Skeletal muscle satellite cell (primary cell): ENCODE measurements at regions not wholly inside any gene's neighbourhood (a gene's known extent, or its start where the extent isn't known, plus 50 kb on each side); places are given as distances from the start of the nearest gene placed in this dataset.

ENCODE experiments used
- H3K27me3 ChIP-seq: 2 replicates; pipeline ENCODE4 v1.7.0; 2013; ENCODE audit warnings: low read length; ENCODE audit not compliant: control insufficient read depth, insufficient read depth
- H3K36me3 ChIP-seq: 2 replicates; pipeline ENCODE4 v1.7.0; 2013; ENCODE audit warnings: mild to moderate bottlenecking, control low read depth, low read length; ENCODE audit not compliant: insufficient read depth
- H3K4me1 ChIP-seq: 2 replicates; pipeline ENCODE4 v1.7.0; 2013; ENCODE audit warnings: low read length; ENCODE audit not compliant: control insufficient read depth, insufficient read depth
- H3K4me2 ChIP-seq: 2 replicates; pipeline ENCODE4 v1.7.0; 2013; ENCODE audit warnings: mild to moderate bottlenecking, low read length
- H3K4me3 ChIP-seq: 2 replicates; pipeline ENCODE4 v1.7.0; 2013; ENCODE audit warnings: low read length
- H3K9ac ChIP-seq: 2 replicates; pipeline ENCODE4 v1.7.0; 2013; ENCODE audit warnings: mild to moderate bottlenecking, low read depth, low read length, moderate library complexity
- H3K9me3 ChIP-seq: replicated peaks from 2 replicates; pipeline ENCODE4 v1.7.0; 2013; ENCODE audit warnings: mild to moderate bottlenecking, control low read depth, low read length

DNA sequence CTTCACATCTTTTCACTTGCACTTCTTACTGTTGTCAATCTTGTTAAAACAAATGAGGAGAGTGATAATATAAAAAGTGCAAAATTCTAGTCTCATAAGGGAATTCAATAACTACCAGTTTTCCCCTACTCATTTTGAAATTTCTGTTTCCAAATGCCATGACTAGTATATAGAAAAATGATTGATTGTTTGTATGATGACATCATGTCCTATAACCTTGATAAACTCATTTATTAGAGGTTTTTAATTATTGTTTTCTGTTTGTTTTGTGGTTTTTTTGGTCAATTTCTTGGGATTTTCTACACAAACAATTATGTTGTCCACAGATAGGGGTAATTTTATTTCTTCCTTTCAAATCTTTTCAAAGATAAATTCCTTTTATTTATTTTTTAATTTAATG is 559.1 kb downstream of the TLL1 start:
- Histone ChIP-seq H3K4me2 (no peak overlapping the region), H3K4me3 (no peak overlapping the region), H3K9ac (no peak overlapping the region), H3K36me3 (no peaks in the 10 kb centered on the region), H3K27me3 (no peaks in the 10 kb centered on the region), H3K4me1 (peaks cover 31% of the 10 kb centered on the region), H3K9me3 (no peaks in the 10 kb centered on the region)

GRCh38 chr4:166432842-166433241 is 559.8 kb downstream of the TLL1 start:
- H3K9me3 ChIP-seq: no peaks in the 10 kb centered on the region
- H3K27me3 ChIP-seq: no peaks in the 10 kb centered on the region
- H3K9ac ChIP-seq: peak overlapping the region; percentile 26
- H3K4me1 ChIP-seq: peaks cover 31% of the 10 kb centered on the region
- H3K36me3 ChIP-seq: no peaks in the 10 kb centered on the region
- H3K4me2 ChIP-seq: peak overlapping the region; percentile 32
- no peak overlapping the region for H3K4me3 ChIP-seq

GRCh38 chr4:166435449-166435848 is 562.4 kb downstream of the TLL1 start:
- Histone ChIP-seq H3K4me1 (peaks cover 31% of the 10 kb centered on the region), H3K4me3 (no peak overlapping the region), H3K9me3 (no peaks in the 10 kb centered on the region), H3K9ac (peak overlapping the region; percentile 48), H3K27me3 (no peaks in the 10 kb centered on the region), H3K4me2 (no peak overlapping the region), H3K36me3 (no peaks in the 10 kb centered on the region)

- H3K27me3 ChIP-seq: no peaks in the 10 kb centered on the region
- no peaks in the 10 kb centered on the region for H3K36me3 ChIP-seq
- H3K4me1 ChIP-seq: peaks cover 30% of the 10 kb centered on the region
- H3K4me2 ChIP-seq: no peak overlapping the region
- no peaks in the 10 kb centered on the region for H3K9me3 ChIP-seq
- no peak overlapping the region for H3K9ac ChIP-seq
- no peak overlapping the region for H3K4me3 ChIP-seq
Observed at GRCh38 chr4:166458756-166459155, 585.7 kb downstream of the TLL1 start.

- H3K4me1 ChIP-seq: peaks cover 30% of the 10 kb centered on the region
- H3K36me3 ChIP-seq: no peaks in the 10 kb centered on the region
- H3K9ac ChIP-seq: no peak overlapping the region
- H3K27me3 ChIP-seq: no peaks in the 10 kb centered on the region
- H3K4me3 ChIP-seq: no peak overlapping the region
- H3K4me2 ChIP-seq: no peak overlapping the region
- no peaks in the 10 kb centered on the region for H3K9me3 ChIP-seq
Observed at GRCh38 chr4:166459621-166460020, 586.6 kb downstream of the TLL1 start.

DNA sequence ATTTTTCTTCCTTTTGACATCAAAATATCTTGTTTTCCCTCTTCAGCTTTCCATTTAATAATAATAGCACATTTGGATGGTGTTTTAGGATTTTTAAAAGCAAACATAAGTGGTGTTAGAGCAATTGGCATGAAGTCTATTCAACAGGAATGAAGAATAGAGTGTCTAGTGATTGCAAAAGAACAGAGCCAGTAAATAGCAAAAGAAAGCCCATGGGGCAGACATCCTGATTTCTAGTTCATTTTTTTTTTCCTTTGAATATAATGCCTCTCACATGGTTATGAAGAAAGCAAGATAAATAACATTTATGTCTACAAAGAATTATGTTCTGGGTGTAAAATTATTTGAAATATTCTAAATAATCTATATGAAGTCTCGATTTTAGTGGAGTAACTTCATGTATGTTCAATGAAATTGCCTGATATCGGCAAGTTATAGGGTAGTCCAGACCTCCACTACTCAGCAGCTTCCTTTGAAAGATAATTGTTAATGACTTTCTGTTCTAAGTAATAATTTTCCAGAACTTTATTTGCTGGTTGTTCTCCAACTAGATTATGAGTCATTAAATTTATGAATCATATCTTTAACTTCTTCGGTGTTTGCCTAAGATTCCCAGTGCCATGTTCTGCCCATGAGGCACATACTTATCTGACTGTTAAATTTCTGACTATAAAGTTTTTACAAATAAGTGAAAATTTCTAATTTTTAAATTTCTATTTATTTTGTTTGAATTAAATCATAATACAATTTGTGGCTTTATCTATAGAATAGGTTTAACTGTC is 587.9 kb downstream of the TLL1 start:
- Histone ChIP-seq H3K9me3 (no peaks in the 10 kb centered on the region), H3K27me3 (no peaks in the 10 kb centered on the region), H3K4me1 (peaks cover 30% of the 10 kb centered on the region), H3K4me2 (peak overlapping the region; percentile 8), H3K9ac (no peak overlapping the region), H3K4me3 (no peak overlapping the region), H3K36me3 (no peaks in the 10 kb centered on the region)

DNA sequence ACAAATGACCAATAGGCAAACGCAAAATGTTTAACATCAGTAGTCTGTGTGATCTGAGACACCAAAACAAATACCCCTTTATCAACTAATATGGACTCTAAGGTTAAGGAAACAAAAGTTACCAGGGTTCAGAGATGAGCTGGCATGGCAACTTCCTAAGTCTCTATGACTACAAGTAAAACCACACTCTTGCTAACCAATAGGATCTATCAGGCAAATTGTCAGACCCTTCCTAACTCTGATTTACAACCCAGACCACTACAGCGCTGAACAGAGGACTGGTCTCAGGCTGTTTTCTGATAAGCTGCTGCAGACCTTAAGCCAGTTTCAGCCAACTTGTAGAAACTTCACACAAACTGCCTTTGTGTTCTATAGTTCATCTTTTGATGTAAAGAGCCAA is 608.0 kb downstream of the TLL1 start:
- H3K4me3 ChIP-seq: no peak overlapping the region
- no peaks in the 10 kb centered on the region for H3K36me3 ChIP-seq
- H3K4me1 ChIP-seq: peaks cover 10% of the 10 kb centered on the region
- no peak overlapping the region for H3K9ac ChIP-seq
- H3K9me3 ChIP-seq: no peaks in the 10 kb centered on the region
- H3K27me3 ChIP-seq: no peaks in the 10 kb centered on the region
- no peak overlapping the region for H3K4me2 ChIP-seq

DNA sequence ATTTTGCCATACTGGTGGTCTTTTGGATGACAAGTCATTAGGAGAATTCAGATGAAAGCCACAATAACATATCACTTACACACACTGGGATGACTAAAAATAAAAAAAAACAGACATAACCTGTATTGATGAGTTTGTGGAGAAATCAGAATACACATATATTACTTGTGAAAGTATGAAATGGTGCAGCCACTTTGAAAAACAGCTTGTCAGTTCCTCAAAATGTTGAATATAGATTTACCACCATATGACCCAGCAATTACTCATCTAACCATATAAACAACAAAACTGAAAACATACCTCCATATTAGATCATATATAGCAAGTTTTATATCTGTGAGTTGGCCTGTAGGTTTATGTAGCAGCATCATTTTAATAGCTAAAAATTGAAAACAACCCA is 608.7 kb downstream of the TLL1 start:
- no peak overlapping the region for H3K4me3 ChIP-seq
- no peaks in the 10 kb centered on the region for H3K27me3 ChIP-seq
- no peak overlapping the region for H3K4me2 ChIP-seq
- no peaks in the 10 kb centered on the region for H3K9me3 ChIP-seq
- H3K4me1 ChIP-seq: peaks cover 10% of the 10 kb centered on the region
- no peak overlapping the region for H3K9ac ChIP-seq
- no peaks in the 10 kb centered on the region for H3K36me3 ChIP-seq

DNA sequence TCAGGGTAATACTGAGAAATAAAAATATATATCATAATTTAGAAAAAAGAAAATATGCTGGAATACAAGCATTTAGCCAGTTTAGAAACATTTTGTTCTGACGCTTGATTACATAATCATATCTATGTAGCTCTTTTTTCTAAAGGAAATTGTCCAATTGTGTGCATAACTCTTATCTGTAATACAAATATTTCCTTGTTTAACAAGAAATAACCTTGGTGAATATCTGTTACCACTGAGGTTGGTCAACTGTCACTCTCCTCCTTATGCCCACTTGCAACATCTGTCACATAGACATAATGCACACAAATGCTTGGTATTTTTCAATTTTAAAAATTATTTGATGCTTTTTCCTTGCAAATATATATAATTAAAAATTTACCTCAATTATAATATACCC is 609.7 kb downstream of the TLL1 start:
- no peaks in the 10 kb centered on the region for H3K27me3 ChIP-seq
- no peak overlapping the region for H3K9ac ChIP-seq
- H3K4me3 ChIP-seq: no peak overlapping the region

GRCh38 chr4:166491635-166492034 is 618.6 kb downstream of the TLL1 start:
- no peak overlapping the region for H3K4me3 ChIP-seq
- H3K27me3 ChIP-seq: no peaks in the 10 kb centered on the region
- no peaks in the 10 kb centered on the region for H3K36me3 ChIP-seq
- no peaks in the 10 kb centered on the region for H3K9me3 ChIP-seq
- H3K9ac ChIP-seq: no peak overlapping the region
- no peak overlapping the region for H3K4me2 ChIP-seq
- H3K4me1 ChIP-seq: no peaks in the 10 kb centered on the region

More for the DNA sequence above, 609.7 kb downstream of the TLL1 start:
- Histone ChIP-seq H3K4me1 (peaks cover 10% of the 10 kb centered on the region), H3K36me3 (no peaks in the 10 kb centered on the region), H3K9me3 (no peaks in the 10 kb centered on the region), H3K4me2 (no peak overlapping the region)

DNA sequence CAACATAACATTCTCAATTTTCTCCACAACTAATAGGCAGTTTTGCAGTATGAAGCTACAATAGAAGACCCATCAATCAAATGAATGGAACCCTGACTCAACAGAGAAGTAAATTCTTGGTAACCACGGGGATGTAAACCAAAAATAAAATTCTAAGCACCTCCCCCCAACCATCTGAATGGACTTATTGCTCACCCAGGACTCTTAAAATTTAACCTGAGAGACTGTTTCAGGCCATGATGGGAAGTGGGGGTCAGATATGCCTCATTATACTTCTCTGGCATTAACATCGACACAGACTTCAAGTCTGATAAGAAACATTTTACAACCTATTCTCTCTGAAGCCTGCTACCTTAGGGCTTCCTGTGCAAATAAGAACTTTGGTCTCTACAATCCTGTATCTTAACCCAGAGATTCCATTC is 620.9 kb downstream of the TLL1 start:
- Histone ChIP-seq H3K4me2 (no peak overlapping the region), H3K9ac (no peak overlapping the region), H3K36me3 (no peaks in the 10 kb centered on the region)

DNA sequence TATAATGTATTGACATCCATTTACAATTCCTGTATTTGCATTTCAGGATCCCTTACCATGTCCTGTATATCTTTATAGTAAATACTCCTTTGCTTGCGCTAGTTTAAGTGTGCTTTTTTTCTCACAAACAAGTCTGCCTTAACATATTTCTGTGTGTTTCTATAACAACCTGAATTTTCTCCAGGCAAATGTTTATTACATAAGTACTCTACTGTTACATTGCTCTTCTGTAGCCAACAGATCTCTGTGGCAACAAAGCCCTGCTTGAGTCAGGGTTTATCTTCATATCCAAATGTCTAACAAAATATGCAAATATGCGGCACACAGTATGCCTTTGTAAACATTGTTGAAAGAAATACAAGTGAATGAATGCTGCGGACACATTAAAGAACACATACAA is 625.5 kb downstream of the TLL1 start:
- no peaks in the 10 kb centered on the region for H3K9me3 ChIP-seq

More for the DNA sequence above, 620.9 kb downstream of the TLL1 start:
- no peaks in the 10 kb centered on the region for H3K27me3 ChIP-seq
- H3K4me1 ChIP-seq: no peaks in the 10 kb centered on the region
- H3K9me3 ChIP-seq: no peaks in the 10 kb centered on the region
- no peak overlapping the region for H3K4me3 ChIP-seq

More for the DNA sequence above, 625.5 kb downstream of the TLL1 start:
- no peak overlapping the region for H3K9ac ChIP-seq
- no peaks in the 10 kb centered on the region for H3K27me3 ChIP-seq
- H3K36me3 ChIP-seq: no peaks in the 10 kb centered on the region
- H3K4me1 ChIP-seq: no peaks in the 10 kb centered on the region
- H3K4me3 ChIP-seq: no peak overlapping the region
- H3K4me2 ChIP-seq: no peak overlapping the region
